Gastroesophageal sphincter (tissue), 3 donors: ENCODE measurements at regions not wholly inside any gene's neighbourhood (a gene's known extent, or its start where the extent isn't known, plus 50 kb on each side); places are given as distances from the start of the nearest gene placed in this dataset.

Experiments used
- CTCF ChIP-seq, 4 experiments: fragments of 200-600 bp in 2 of 4; fragments of 450-650 bp in 2 of 4; sonication (generic) in 1 of 4; IDR thresholded peaks; one replicate each; pipeline ENCODE4 v1.5.1; 2017 to 2019; ENCODE audit warnings: antibody characterized with exemption in 4 of 4, mild to moderate bottlenecking in 2 of 4, moderate library complexity in 2 of 4
- POLR2A ChIP-seq, 2 donors: fragments of 450-650 bp; IDR thresholded peaks; one replicate each; pipeline ENCODE4 v1.6.1; 2017; ENCODE audit warnings: antibody characterized with exemption in 2 of 2, mild to moderate bottlenecking in 2 of 2, moderate library complexity in 1 of 2

- no peak for TF ChIP-seq CTCF (IDR thresholded peaks at IDR 0.05)
- no peak for TF ChIP-seq POLR2A (IDR thresholded peaks at IDR 0.05)
Measured at GRCh38 chr7:17166824-17167379, 131.6 kb upstream of the AHR start.
